ENCODE measurements at regions not wholly inside any gene's neighbourhood (a gene's known extent, or its start where the extent isn't known, plus 50 kb on each side); places are given as distances from the start of the nearest gene placed in this dataset.

- TF ChIP-seq, protein P1, sequence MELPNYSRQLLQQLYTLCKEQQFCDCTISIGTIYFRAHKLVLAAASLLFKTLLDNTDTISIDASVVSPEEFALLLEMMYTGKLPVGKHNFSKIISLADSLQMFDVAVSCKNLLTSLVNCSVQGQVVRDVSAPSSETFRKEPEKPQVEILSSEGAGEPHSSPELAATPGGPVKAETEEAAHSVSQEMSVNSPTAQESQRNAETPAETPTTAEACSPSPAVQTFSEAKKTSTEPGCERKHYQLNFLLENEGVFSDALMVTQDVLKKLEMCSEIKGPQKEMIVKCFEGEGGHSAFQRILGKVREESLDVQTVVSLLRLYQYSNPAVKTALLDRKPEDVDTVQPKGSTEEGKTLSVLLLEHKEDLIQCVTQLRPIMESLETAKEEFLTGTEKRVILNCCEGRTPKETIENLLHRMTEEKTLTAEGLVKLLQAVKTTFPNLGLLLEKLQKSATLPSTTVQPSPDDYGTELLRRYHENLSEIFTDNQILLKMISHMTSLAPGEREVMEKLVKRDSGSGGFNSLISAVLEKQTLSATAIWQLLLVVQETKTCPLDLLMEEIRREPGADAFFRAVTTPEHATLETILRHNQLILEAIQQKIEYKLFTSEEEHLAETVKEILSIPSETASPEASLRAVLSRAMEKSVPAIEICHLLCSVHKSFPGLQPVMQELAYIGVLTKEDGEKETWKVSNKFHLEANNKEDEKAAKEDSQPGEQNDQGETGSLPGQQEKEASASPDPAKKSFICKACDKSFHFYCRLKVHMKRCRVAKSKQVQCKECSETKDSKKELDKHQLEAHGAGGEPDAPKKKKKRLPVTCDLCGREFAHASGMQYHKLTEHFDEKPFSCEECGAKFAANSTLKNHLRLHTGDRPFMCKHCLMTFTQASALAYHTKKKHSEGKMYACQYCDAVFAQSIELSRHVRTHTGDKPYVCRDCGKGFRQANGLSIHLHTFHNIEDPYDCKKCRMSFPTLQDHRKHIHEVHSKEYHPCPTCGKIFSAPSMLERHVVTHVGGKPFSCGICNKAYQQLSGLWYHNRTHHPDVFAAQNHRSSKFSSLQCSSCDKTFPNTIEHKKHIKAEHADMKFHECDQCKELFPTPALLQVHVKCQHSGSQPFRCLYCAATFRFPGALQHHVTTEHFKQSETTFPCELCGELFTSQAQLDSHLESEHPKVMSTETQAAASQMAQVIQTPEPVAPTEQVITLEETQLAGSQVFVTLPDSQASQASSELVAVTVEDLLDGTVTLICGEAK (IDR thresholded peaks at IDR 0.05; ENCODE audit: borderline replicate concordance), result no peak
- TF ChIP-seq TBL1XR1 (IDR thresholded peaks at IDR 0.05; ENCODE audit: low read depth, low read length) (no peak), RELA (IDR thresholded peaks at IDR 0.05; ENCODE audit: borderline replicate concordance, partially characterized antibody) (no peak)
These were observed 141.8 kb downstream of the ZPLD1 start (continued) for GRCh38 chr3:102576651-102577050.

DNA sequence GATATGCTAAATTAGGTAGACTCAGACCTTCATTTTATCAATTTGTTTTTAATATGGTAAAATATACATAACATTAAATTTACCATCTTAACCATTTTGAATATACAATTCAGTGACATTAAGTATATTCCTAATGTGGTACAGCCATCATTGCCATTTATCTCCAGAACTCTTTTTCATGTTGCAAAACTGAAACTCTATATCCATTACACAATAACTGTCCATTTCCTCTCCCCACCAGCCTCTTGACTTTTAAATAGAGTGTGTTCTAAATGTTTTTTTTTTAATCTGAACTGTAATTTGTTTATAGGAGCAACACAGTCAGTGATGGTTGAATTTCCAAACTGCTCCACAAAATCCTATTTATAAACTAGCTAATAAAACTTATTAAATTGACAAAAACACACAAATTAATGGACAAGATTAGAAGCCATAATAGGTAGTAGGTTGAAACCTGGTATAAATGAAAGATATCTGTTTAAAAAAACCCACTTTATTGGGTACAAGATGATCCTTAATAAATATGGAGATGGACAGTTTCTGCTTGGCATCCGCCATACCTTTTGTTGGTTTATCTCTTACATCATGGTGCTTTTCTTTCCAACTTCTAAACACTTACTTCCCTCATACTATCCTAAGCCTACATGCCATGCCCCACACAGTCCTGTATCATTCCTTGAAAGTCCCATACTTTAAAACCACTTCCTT lies 142.4 kb downstream of the ZPLD1 start:
- DNase-seq (ENCODE audit: low read depth, low spot score) (no peak), FAIRE-seq (no peak), ATAC-seq (no peak)
- H3K9ac ChIP-seq (ENCODE audit: control insufficient read depth, insufficient read depth, low read length), result no peak overlapping the region
- H3K27me3 ChIP-seq (replicated peaks in 1 of 2; ENCODE audit: control insufficient read depth in 2 of 2, insufficient read depth in 2 of 2, low read length in 1 of 2), result no peaks in the 10 kb centered on the region
- intact Hi-C loops (cut with micrococcal nuclease; ENCODE audit: unreplicated experiment), result no loop called here
- no peak overlapping the region for H3K4me2 ChIP-seq (ENCODE audit: control insufficient read depth, insufficient read depth)
- ChIA-PET POLR2A (no interaction called here), SMC1A (ENCODE audit: uncharacterized antibody, unreplicated experiment) (no interaction called here), CTCF (no interaction called here), RAD21 (ENCODE audit: unreplicated experiment) (no interaction called here)
- no peaks in the 10 kb centered on the region for H3K36me3 ChIP-seq (ENCODE audit: control insufficient read depth in 2 of 2, insufficient read depth in 2 of 2, low read length in 1 of 2)
- no peak overlapping the region for H3K27ac ChIP-seq (ENCODE audit: control insufficient read depth, insufficient read depth)
- in situ Hi-C loops (cut with MboI), result no loop called here
- no peaks in the 10 kb centered on the region for H3K4me1 ChIP-seq (ENCODE audit: control insufficient read depth, insufficient read depth, low read length)
- BruUV-seq (replicated peaks), result no TSS peak
- 88% methylated on average over 1 of the region's 1 CpG for WGBS (ENCODE audit: insufficient coverage, insufficient replicate concordance, low lambda C conversion rate, missing lambda C conversion rate)
- H3K79me2 ChIP-seq (ENCODE audit: control insufficient read depth, insufficient read depth, low read length), result no peaks in the 10 kb centered on the region
- no peak overlapping the region for H3K4me3 ChIP-seq
- H4K20me1 ChIP-seq (ENCODE audit: control insufficient read depth, insufficient read depth), result no peaks in the 10 kb centered on the region
- no peak overlapping the region for H2AFZ ChIP-seq (ENCODE audit: control insufficient read depth, low read depth, low read length)
- H3K9me3 ChIP-seq (replicated peaks; ENCODE audit: control insufficient read depth, insufficient read depth, low read length), result no peaks in the 10 kb centered on the region
- TF ChIP-seq BHLHE40 (IDR thresholded peaks at IDR 0.05; ENCODE audit: borderline replicate concordance in 1 of 2, low read depth in 2 of 2, low read length in 1 of 2) (no peak), KLF5 (IDR thresholded peaks at IDR 0.05; ENCODE audit: partially characterized antibody) (no peak), NRF1 (conservative IDR thresholded peaks at IDR 0.05; ENCODE audit: low read depth, low read length) (no peak), MAX (IDR thresholded peaks at IDR 0.05; ENCODE audit: low read depth, low read length) (no peak), ETV6 (conservative IDR thresholded peaks at IDR 0.05 in 1 of 2, IDR thresholded peaks at IDR 0.05 in 1 of 2; ENCODE audit: borderline replicate concordance in 1 of 2, low read depth in 1 of 2) (no peak), MEF2B (IDR thresholded peaks at IDR 0.05; ENCODE audit: partially characterized antibody, poor library complexity, severe bottlenecking) (no peak), CHD2 (IDR thresholded peaks at IDR 0.05; ENCODE audit: borderline replicate concordance, low read depth, low read length) (no peak), FOXK2 (IDR thresholded peaks at IDR 0.05) (no peak), SP1 (IDR thresholded peaks at IDR 0.05; ENCODE audit: low read depth, low read length) (no peak), ZNF384 (IDR thresholded peaks at IDR 0.05; ENCODE audit: borderline replicate concordance, low read depth, low read length) (no peak), YY1 (IDR thresholded peaks at IDR 0.05; ENCODE audit: low read depth, low read length) (no peak)
- TF ChIP-seq, protein P2, sequence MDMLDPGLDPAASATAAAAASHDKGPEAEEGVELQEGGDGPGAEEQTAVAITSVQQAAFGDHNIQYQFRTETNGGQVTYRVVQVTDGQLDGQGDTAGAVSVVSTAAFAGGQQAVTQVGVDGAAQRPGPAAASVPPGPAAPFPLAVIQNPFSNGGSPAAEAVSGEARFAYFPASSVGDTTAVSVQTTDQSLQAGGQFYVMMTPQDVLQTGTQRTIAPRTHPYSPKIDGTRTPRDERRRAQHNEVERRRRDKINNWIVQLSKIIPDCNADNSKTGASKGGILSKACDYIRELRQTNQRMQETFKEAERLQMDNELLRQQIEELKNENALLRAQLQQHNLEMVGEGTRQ (IDR thresholded peaks at IDR 0.05; ENCODE audit: borderline replicate concordance, low read depth, low read length), result no peak
- TF ChIP-seq, protein P3, sequence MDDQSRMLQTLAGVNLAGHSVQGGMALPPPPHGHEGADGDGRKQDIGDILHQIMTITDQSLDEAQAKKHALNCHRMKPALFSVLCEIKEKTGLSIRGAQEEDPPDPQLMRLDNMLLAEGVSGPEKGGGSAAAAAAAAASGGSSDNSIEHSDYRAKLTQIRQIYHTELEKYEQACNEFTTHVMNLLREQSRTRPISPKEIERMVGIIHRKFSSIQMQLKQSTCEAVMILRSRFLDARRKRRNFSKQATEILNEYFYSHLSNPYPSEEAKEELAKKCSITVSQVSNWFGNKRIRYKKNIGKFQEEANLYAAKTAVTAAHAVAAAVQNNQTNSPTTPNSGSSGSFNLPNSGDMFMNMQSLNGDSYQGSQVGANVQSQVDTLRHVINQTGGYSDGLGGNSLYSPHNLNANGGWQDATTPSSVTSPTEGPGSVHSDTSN (IDR thresholded peaks at IDR 0.05; ENCODE audit: insufficient replicate concordance, low read depth, low read length), result no peak
